Peyer's patch (tissue), 4 donors: ENCODE measurements at regions not wholly inside any gene's neighbourhood (a gene's known extent, or its start where the extent isn't known, plus 50 kb on each side); places are given as distances from the start of the nearest gene placed in this dataset.

Experiments
- DNase-seq, 3 donors: peaks; one replicate each; pipeline ENCODE4 v3.0.0-alpha.2; 2017 to 2019
- H3K27ac ChIP-seq, 4 donors: fragments of 200-600 bp; sonication (generic); one replicate each; pipeline ENCODE4 v1.5.1; 2016 to 2019
- H3K27me3 ChIP-seq, 2 donors: fragments of 200-600 bp; sonication (generic); one replicate each; pipeline ENCODE4 v1.5.1; 2019
- H3K36me3 ChIP-seq, 3 donors: fragments of 200-600 bp; sonication (generic); one replicate each; pipeline ENCODE4 v1.5.1; 2016 to 2019
- H3K4me1 ChIP-seq, 4 donors: fragments of 200-600 bp; sonication (generic); one replicate each; pipeline ENCODE4 v1.5.1; 2016 to 2019
- H3K4me3 ChIP-seq, 4 donors: fragments of 200-600 bp; sonication (generic); 1 replicate in 3 of 4; 2 replicates in 1 of 4; pipeline ENCODE4 v1.5.1; 2016 to 2019; ENCODE audit warnings: mild to moderate bottlenecking in 1 of 4
- H3K9me3 ChIP-seq, 4 donors: fragments of 200-600 bp; sonication (generic); one replicate each; pipeline ENCODE4 v1.5.1; 2016 to 2019; ENCODE audit warnings: mild to moderate bottlenecking in 1 of 4
- CTCF ChIP-seq, 6 experiments: fragments of 450-650 bp in 4 of 6; fragments of 200-600 bp in 2 of 6; sonication (generic) in 1 of 6; IDR thresholded peaks; one replicate each; pipeline ENCODE4 v1.5.1; 2017 to 2019; ENCODE audit warnings: antibody characterized with exemption in 6 of 6, mild to moderate bottlenecking in 3 of 6, moderate library complexity in 1 of 6
- POLR2A ChIP-seq, 2 donors: fragments of 450-650 bp; IDR thresholded peaks; one replicate each; pipeline ENCODE4 v1.5.1; 2017; ENCODE audit warnings: antibody characterized with exemption in 2 of 2, mild to moderate bottlenecking in 2 of 2, moderate library complexity in 2 of 2

GRCh38 chr5:145110834-145111233, 724.3 kb downstream of the PRELID2 start:
- H3K27ac ChIP-seq, result no peak overlapping the region
- no peak overlapping the region for H3K4me3 ChIP-seq
- DNase-seq, result no peak
- no peaks in the 10 kb centered on the region for H3K9me3 ChIP-seq
- H3K4me1 ChIP-seq, result no peaks in the 10 kb centered on the region
- H3K36me3 ChIP-seq, result no peaks in the 10 kb centered on the region
- H3K27me3 ChIP-seq, result no peaks in the 10 kb centered on the region
- no peak for TF ChIP-seq POLR2A (IDR thresholded peaks at IDR 0.05)
- TF ChIP-seq CTCF (IDR thresholded peaks at IDR 0.05), result no peak

- Histone ChIP-seq H3K36me3 (no peaks in the 10 kb centered on the region), H3K9me3 (no peaks in the 10 kb centered on the region), H3K27ac (no peak overlapping the region), H3K4me1 (no peaks in the 10 kb centered on the region), H3K27me3 (no peaks in the 10 kb centered on the region), H3K4me3 (no peak overlapping the region)
- TF ChIP-seq POLR2A (IDR thresholded peaks at IDR 0.05), result no peak
- TF ChIP-seq CTCF (IDR thresholded peaks at IDR 0.05), result no peak
- no peak for DNase-seq
Observed at GRCh38 chr5:145110181-145110580, 725.0 kb downstream of the PRELID2 start.

- H3K9me3 ChIP-seq, result no peaks in the 10 kb centered on the region
- no peaks in the 10 kb centered on the region for H3K27me3 ChIP-seq
- no peak for TF ChIP-seq POLR2A (IDR thresholded peaks at IDR 0.05)
- TF ChIP-seq CTCF (IDR thresholded peaks at IDR 0.05), result no peak
- H3K27ac ChIP-seq, result no peak overlapping the region
- no peak for DNase-seq
- H3K4me3 ChIP-seq, result no peak overlapping the region
- no peaks in the 10 kb centered on the region for H3K4me1 ChIP-seq
- no peaks in the 10 kb centered on the region for H3K36me3 ChIP-seq
Observed at GRCh38 chr5:145105384-145105783, 729.8 kb downstream of the PRELID2 start.

- TF ChIP-seq CTCF (IDR thresholded peaks at IDR 0.05) (no peak), POLR2A (IDR thresholded peaks at IDR 0.05) (no peak)
- Histone ChIP-seq H3K4me3 (no peak overlapping the region), H3K27ac (no peak overlapping the region), H3K9me3 (no peaks in the 10 kb centered on the region), H3K36me3 (no peaks in the 10 kb centered on the region), H3K27me3 (no peaks in the 10 kb centered on the region), H3K4me1 (no peaks in the 10 kb centered on the region)
- no peak for DNase-seq
Observed at GRCh38 chr5:145104106-145104505, 731.0 kb downstream of the PRELID2 start.

- Histone ChIP-seq H3K27me3 (no peaks in the 10 kb centered on the region), H3K4me3 (no peak overlapping the region), H3K36me3 (no peaks in the 10 kb centered on the region), H3K9me3 (no peaks in the 10 kb centered on the region), H3K4me1 (no peaks in the 10 kb centered on the region), H3K27ac (no peak overlapping the region)
- DNase-seq, result no peak
- TF ChIP-seq POLR2A (IDR thresholded peaks at IDR 0.05), result no peak
- TF ChIP-seq CTCF (IDR thresholded peaks at IDR 0.05), result peak in 1 of 6 experiments; percentile 21
Observed at GRCh38 chr5:145101246-145101645, 733.9 kb downstream of the PRELID2 start.

- H3K27ac ChIP-seq, result no peak overlapping the region
- no peaks in the 10 kb centered on the region for H3K27me3 ChIP-seq
- H3K9me3 ChIP-seq, result no peaks in the 10 kb centered on the region
- TF ChIP-seq POLR2A (IDR thresholded peaks at IDR 0.05), result no peak
- TF ChIP-seq CTCF (IDR thresholded peaks at IDR 0.05), result no peak
- DNase-seq, result no peak
- no peaks in the 10 kb centered on the region for H3K36me3 ChIP-seq
- no peaks in the 10 kb centered on the region for H3K4me1 ChIP-seq
- H3K4me3 ChIP-seq, result no peak overlapping the region
Observed at GRCh38 chr5:145090115-145090514, 745.0 kb downstream of the PRELID2 start.
